ENCODE measurements at regions not wholly inside any gene's neighbourhood (a gene's known extent, or its start where the extent isn't known, plus 50 kb on each side); places are given as distances from the start of the nearest gene placed in this dataset.

GRCh38 chr5:123710031-123710430, 198.1 kb downstream of the CSNK1G3 start:
- TF ChIP-seq EZH2 (IDR thresholded peaks at IDR 0.05; ENCODE audit: borderline replicate concordance, low read depth, low read length, poor library complexity, severe bottlenecking): no peak
- no peak for TF ChIP-seq CTCF (conservative IDR thresholded peaks at IDR 0.05; ENCODE audit: low read depth, low read length)
